GM06990 (cell line): ENCODE measurements at regions not wholly inside any gene's neighbourhood (a gene's known extent, or its start where the extent isn't known, plus 50 kb on each side); places are given as distances from the start of the nearest gene placed in this dataset.
"Not testable (repeated sequence)": the region's sequence is repeated elsewhere in the genome, so short reads cannot be mapped to it uniquely, and the experiment has no call there.

Experiments
- DNase-seq: peaks from one replicate; pipeline ENCODE4 v3.0.0-alpha.2; 2011; ENCODE audit not compliant: insufficient read length; ENCODE audit errors: extremely low read depth
- H3K27me3 ChIP-seq: replicated peaks from 2 replicates; pipeline ENCODE4 v1.6.0; 2011; ENCODE audit warnings: low read length; ENCODE audit not compliant: control insufficient read depth, insufficient read depth
- H3K36me3 ChIP-seq: 2 replicates; pipeline ENCODE4 v1.5.1; 2011; ENCODE audit warnings: low read length; ENCODE audit not compliant: control insufficient read depth, insufficient read depth
- H3K4me3 ChIP-seq: replicated peaks from 2 replicates; pipeline ENCODE4 v1.5.1; 2011; ENCODE audit warnings: low read depth, mild to moderate bottlenecking, control low read depth, low read length
- CTCF ChIP-seq: IDR thresholded peaks from 2 replicates; pipeline ENCODE4 v1.5.1; 2011; ENCODE audit warnings: low read length, control low read depth, mild to moderate bottlenecking, inconsistent platforms; ENCODE audit not compliant: insufficient read depth, poor library complexity, severe bottlenecking

DNA sequence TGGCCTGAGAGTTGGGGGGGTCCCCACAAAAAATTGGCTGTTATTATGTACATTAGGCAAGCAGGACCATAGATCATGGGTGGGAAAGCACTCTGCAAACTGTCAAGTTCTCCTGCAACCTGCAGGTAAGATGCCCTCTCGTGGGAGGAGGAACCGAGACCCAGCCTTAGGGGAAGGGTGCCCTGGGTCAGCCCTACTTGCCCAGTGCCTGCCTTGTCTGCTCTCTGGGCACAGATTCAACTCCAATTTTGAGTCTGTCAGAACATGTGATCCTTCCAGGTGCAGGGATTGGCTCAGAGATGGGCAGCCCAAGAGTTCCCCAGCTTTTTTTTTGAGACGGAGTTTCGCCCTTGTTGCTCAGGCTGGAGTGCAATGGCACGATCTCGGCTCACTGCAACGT is 99.2 kb downstream of the PLXNA1 start:
- no peak for DNase-seq
- peaks cover 3% of the 10 kb centered on the region for H3K27me3 ChIP-seq
- TF ChIP-seq CTCF, result no peak

DNA sequence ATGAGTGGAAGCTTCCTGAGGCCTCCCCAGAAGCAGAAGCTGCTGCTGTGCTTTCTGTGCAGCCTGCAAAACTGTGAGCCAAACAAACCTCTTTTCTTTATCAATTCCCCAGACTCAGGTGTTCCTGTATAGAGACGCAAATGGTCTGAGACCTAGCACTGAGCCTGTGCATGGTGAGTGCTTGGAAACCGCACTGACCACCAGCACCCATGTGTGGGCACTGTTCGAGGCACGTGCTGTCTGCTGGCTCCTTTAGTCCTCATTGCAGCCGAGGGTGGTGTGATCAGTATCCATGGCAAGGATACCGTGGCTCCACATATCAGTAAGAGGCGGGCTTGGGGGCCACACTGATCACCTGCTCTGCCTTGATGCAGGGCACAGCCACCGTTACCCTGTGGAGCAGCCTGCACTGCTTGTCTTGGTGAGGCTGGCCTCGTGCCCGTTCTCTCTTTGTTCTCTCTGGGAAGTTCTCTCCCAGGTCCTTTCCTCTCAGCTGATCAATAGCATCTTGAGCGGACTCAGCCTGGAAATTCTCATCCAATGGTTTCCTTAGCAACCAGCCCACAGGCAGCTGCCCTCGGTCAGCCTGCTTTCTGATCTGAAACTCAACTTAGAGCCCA is 101.0 kb downstream of the PLXNA1 start:
- Histone ChIP-seq H3K36me3 (no peaks in the 10 kb centered on the region), H3K4me3 (no peak overlapping the region), H3K27me3 (peaks cover 5% of the 10 kb centered on the region; the same call in 1 of the 2 replicates)
- TF ChIP-seq CTCF, result no peak
- no peak for DNase-seq

More for the DNA sequence above, 99.2 kb downstream of the PLXNA1 start:
- Histone ChIP-seq H3K36me3 (no peaks in the 10 kb centered on the region), H3K4me3 (no peak overlapping the region)

DNA sequence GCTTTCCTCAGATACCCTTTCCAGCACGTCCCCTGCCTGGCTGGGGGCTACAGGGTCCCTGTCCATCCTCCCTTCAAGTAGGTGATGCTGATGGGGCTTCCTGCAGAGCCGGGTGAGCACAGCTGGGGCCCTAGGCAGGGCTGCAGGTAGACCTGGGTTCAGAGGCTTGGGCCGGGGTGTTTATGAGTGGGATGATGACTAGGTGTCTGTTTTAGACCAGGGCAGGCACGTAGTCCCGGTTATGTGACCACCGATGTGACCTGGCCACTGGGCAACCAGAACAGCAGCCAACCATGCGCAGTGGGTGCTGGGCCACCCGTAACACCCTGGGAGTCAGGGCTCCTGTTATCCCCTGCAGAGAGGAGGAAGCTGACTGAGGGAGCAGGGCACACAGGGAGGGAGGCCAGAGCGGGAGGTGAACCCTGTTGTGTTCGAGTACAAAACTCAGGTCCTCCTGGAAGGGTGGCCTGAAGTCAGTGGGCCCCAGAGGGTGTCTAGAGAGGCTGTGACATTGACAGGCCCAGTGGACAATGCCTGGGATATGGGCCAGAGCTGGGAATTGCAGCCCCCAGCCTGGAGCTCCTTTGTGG is 101.6 kb downstream of the PLXNA1 start:
- peaks cover 3% of the 10 kb centered on the region; the same call in 1 of the 2 replicates for H3K27me3 ChIP-seq

GRCh38 chr3:127085576-127085975 is 102.7 kb downstream of the PLXNA1 start:
- no peak for TF ChIP-seq CTCF
- Histone ChIP-seq H3K36me3 (no peaks in the 10 kb centered on the region), H3K4me3 (no peak overlapping the region), H3K27me3 (peaks cover 3% of the 10 kb centered on the region; the same call in 1 of the 2 replicates)
- DNase-seq, result no peak

More for the DNA sequence above, 101.6 kb downstream of the PLXNA1 start:
- no peak for DNase-seq
- TF ChIP-seq CTCF, result no peak
- Histone ChIP-seq H3K4me3 (no peak overlapping the region), H3K36me3 (no peaks in the 10 kb centered on the region)

GRCh38 chr3:127086591-127086990 is 103.7 kb downstream of the PLXNA1 start:
- H3K4me3 ChIP-seq, H3K36me3 ChIP-seq, H3K27me3 ChIP-seq, DNase-seq: not testable (repeated sequence)

DNA sequence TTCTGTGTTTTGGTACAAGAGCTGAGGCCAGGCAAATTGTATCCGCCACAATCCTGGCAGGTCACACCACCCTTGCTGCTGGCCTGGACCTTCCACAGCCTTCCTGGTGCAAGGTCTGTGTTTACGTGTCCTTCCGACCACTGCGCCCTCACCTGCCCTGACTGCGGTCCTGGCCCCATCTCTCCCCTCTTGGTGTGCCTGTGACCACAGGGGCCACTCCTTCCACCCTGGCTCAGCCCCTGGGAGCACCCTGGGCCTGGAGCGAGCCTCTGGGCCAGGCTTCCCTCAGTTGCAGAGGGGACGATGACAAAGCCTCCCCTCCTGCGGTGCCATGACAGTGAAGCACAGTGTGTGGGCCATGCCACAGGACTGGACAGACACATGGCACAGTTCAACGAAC is 104.5 kb downstream of the PLXNA1 start:
- Histone ChIP-seq H3K4me3 (no peak overlapping the region), H3K27me3 (peaks cover 1% of the 10 kb centered on the region; the same call in 1 of the 2 replicates), H3K36me3 (no peaks in the 10 kb centered on the region)
- no peak for DNase-seq
- TF ChIP-seq CTCF, result no peak
